SK-N-SH (cell line): ENCODE measurements at regions not wholly inside any gene's neighbourhood (a gene's known extent, or its start where the extent isn't known, plus 50 kb on each side); places are given as distances from the start of the nearest gene placed in this dataset.
A peak's percentile ranks its signal among the peaks of the same experiment; 100 is the strongest.

ENCODE experiments used
- EZH2phosphoT487 ChIP-seq: fragments of 200-600 bp; sonication (generic); IDR thresholded peaks from 2 replicates; pipeline ENCODE4 v1.6.1; 2017; ENCODE audit warnings: low read depth, mixed run types, mild to moderate bottlenecking, antibody characterized with exemption, moderate library complexity, borderline replicate concordance
- FOXJ3 ChIP-seq: sonication (generic); formaldehyde crosslinking; IDR thresholded peaks from 2 replicates; pipeline ENCODE4 v1.5.1; 2020; ENCODE audit warnings: mild to moderate bottlenecking, missing genetic modification reagents
- POLR2AphosphoS5 ChIP-seq: IDR thresholded peaks from 2 replicates; pipeline ENCODE4 v1.6.1; 2012; ENCODE audit warnings: low read depth, low read length
- TF ChIP-seq, protein P1 (sequence below): fragments of 200-600 bp; sonication (generic); IDR thresholded peaks from 2 replicates; pipeline ENCODE4 v1.6.1; 2017; ENCODE audit warnings: antibody characterized with exemption, mild to moderate bottlenecking, moderate library complexity
- TF ChIP-seq, protein P2 (sequence below): IDR thresholded peaks from 2 replicates; pipeline ENCODE4 v1.6.1; 2012; ENCODE audit warnings: mild to moderate bottlenecking, low read depth, low read length, moderate library complexity
- TF ChIP-seq, protein P3 (sequence below): IDR thresholded peaks from 2 replicates; pipeline ENCODE4 v1.4.0; 2012; ENCODE audit warnings: low read depth, borderline replicate concordance
- TF ChIP-seq, protein P4 (sequence below): IDR thresholded peaks from 2 replicates; pipeline ENCODE4 v1.4.0; 2012; ENCODE audit warnings: low read depth, borderline replicate concordance

DNA sequence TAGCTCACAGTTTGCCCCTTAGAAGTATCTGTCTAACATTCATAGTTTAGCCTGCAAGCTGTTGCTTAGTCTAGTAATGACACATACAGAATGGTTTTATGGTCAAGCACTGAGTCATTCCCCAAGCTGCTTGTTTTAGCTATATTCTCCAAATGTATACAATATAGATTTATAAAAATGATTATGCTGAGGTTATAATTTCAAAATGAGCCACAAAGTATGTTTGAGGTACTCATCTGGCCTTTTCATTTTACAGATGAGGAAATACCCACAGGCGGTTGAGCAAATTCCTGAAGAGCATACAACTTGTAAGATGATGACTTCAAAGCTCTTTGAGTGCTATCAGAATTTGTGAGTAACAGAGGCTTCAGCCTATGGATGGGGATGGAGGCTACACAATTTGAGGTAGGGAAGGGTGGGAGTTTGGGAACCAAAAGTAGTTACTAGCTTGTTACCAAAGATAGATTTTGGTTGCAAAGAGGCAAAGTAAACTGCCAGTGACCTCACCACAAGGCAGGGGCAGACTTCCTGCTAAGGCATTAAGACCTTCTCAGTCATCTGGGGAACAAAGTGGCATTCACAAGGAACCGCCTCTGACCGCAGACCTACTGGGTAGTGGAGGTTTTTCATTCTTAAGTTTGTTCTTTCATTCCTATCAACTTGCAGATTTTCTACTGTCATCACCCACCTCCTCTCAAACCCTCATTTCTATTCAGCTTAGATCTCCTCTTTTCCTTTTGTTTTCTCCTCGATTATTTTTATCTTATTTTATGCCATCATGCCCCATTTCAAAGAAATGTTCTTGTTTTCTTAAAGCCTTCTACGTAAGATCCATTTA is 257.2 kb upstream of the NECTIN3 start:
- TF ChIP-seq, protein P1, sequence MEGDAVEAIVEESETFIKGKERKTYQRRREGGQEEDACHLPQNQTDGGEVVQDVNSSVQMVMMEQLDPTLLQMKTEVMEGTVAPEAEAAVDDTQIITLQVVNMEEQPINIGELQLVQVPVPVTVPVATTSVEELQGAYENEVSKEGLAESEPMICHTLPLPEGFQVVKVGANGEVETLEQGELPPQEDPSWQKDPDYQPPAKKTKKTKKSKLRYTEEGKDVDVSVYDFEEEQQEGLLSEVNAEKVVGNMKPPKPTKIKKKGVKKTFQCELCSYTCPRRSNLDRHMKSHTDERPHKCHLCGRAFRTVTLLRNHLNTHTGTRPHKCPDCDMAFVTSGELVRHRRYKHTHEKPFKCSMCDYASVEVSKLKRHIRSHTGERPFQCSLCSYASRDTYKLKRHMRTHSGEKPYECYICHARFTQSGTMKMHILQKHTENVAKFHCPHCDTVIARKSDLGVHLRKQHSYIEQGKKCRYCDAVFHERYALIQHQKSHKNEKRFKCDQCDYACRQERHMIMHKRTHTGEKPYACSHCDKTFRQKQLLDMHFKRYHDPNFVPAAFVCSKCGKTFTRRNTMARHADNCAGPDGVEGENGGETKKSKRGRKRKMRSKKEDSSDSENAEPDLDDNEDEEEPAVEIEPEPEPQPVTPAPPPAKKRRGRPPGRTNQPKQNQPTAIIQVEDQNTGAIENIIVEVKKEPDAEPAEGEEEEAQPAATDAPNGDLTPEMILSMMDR = no peak
- TF ChIP-seq FOXJ3 (no peak), POLR2AphosphoS5 (peak; percentile 8; the same call in 1 of the 2 replicates), EZH2phosphoT487 (no peak)
- TF ChIP-seq, protein P2, sequence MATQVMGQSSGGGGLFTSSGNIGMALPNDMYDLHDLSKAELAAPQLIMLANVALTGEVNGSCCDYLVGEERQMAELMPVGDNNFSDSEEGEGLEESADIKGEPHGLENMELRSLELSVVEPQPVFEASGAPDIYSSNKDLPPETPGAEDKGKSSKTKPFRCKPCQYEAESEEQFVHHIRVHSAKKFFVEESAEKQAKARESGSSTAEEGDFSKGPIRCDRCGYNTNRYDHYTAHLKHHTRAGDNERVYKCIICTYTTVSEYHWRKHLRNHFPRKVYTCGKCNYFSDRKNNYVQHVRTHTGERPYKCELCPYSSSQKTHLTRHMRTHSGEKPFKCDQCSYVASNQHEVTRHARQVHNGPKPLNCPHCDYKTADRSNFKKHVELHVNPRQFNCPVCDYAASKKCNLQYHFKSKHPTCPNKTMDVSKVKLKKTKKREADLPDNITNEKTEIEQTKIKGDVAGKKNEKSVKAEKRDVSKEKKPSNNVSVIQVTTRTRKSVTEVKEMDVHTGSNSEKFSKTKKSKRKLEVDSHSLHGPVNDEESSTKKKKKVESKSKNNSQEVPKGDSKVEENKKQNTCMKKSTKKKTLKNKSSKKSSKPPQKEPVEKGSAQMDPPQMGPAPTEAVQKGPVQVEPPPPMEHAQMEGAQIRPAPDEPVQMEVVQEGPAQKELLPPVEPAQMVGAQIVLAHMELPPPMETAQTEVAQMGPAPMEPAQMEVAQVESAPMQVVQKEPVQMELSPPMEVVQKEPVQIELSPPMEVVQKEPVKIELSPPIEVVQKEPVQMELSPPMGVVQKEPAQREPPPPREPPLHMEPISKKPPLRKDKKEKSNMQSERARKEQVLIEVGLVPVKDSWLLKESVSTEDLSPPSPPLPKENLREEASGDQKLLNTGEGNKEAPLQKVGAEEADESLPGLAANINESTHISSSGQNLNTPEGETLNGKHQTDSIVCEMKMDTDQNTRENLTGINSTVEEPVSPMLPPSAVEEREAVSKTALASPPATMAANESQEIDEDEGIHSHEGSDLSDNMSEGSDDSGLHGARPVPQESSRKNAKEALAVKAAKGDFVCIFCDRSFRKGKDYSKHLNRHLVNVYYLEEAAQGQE = no peak
- TF ChIP-seq, protein P3, sequence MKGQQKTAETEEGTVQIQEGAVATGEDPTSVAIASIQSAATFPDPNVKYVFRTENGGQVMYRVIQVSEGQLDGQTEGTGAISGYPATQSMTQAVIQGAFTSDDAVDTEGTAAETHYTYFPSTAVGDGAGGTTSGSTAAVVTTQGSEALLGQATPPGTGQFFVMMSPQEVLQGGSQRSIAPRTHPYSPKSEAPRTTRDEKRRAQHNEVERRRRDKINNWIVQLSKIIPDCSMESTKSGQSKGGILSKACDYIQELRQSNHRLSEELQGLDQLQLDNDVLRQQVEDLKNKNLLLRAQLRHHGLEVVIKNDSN = no peak
- TF ChIP-seq, protein P4, sequence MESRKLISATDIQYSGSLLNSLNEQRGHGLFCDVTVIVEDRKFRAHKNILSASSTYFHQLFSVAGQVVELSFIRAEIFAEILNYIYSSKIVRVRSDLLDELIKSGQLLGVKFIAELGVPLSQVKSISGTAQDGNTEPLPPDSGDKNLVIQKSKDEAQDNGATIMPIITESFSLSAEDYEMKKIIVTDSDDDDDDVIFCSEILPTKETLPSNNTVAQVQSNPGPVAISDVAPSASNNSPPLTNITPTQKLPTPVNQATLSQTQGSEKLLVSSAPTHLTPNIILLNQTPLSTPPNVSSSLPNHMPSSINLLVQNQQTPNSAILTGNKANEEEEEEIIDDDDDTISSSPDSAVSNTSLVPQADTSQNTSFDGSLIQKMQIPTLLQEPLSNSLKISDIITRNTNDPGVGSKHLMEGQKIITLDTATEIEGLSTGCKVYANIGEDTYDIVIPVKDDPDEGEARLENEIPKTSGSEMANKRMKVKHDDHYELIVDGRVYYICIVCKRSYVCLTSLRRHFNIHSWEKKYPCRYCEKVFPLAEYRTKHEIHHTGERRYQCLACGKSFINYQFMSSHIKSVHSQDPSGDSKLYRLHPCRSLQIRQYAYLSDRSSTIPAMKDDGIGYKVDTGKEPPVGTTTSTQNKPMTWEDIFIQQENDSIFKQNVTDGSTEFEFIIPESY = no peak
